ENCODE measurements at regions not wholly inside any gene's neighbourhood (a gene's known extent, or its start where the extent isn't known, plus 50 kb on each side); places are given as distances from the start of the nearest gene placed in this dataset.

DNA sequence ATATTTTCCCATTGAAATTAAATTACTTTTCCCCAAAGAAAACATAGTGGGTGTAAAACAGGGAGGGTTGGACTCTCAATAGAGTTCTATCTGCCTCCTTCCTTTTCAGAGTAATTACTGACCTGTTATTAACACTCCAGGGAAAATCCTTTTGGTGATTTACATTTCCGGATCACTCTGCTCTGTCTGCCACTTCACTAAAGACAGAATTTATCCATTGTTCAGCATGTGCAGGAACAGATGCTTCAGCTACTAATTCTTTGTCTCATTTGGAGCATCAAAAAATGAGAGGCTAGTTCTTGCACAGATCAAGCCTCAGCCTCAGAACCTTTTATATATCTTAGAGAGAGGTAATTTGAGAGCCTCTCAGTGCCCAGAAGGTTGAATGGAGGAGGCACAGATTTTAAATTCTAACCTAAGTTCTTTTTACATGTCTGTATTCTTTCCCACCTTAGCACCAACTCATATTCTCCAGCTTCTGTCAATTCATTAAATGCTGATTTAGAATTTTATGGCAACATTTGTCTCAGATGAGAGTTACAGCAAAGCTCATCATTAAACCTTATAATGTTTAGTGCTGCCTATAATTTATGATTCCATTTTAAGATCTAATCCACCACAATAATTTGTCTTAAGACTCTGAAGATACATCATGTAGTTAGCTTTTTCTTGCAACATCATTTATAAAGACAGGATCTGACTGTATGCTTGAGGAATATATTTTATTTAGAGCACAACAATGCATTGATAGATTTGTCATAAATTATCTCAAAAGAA is 1494.4 kb downstream of the STIM2 start:
- no peak for DNase-seq

DNA sequence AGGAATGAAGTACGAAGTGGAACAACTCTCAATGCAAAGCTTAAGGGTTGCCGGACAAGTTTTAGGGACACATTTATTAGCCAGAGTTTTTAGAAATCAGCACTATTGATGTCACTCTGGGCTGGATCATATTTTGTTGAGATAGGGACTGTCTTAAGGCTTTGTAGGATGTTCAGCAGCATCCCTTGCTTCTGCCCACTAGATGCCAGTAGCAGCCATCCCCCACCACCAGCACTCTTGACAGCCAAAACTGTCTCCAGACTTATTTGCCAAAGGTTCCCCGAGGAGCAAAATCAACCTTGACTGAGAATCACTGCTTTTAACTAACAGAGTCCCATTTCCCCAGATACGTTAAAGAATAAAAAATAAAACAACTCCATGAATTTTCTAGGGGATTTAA is 1497.3 kb downstream of the STIM2 start:
- no peak for DNase-seq

DNA sequence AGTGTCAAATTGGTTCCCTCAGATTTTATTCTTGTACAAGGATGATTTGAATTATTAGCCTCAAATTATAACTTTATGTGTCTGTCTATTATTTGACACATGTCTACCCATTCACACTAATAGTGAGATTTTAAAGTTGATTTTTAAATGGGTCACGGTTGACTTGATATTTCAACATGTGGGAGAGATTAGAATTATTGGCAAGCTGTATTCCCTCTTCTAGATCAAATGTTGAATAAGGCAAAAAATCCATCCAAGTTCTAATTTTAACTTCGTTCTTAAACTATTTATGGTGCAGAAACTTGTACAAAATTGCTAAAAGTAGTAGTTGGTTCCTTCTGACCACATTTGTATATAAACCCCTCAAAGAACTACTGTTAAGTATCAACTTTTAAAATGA is 1498.0 kb downstream of the STIM2 start:
- no peak for DNase-seq

DNA sequence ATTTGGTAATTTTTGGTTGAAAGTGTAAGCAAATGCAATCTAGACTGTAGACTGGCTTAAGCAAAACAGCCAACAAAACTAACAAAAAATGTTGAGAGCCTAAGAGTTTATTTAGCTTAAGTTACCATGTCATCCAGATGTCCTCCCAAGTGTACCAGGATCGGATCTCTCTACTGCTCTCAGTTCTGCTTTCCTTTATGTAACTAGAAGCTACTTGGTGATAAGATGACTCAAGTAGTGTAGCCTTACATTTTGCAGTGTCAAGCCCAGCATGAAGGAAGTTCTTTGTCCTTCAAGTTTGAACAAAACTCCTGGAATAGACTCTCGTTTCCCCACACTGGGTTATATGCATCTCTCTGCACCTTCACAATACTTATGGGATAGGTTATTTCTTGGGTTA is 1500.0 kb downstream of the STIM2 start:
- DNase-seq = no peak

DNA sequence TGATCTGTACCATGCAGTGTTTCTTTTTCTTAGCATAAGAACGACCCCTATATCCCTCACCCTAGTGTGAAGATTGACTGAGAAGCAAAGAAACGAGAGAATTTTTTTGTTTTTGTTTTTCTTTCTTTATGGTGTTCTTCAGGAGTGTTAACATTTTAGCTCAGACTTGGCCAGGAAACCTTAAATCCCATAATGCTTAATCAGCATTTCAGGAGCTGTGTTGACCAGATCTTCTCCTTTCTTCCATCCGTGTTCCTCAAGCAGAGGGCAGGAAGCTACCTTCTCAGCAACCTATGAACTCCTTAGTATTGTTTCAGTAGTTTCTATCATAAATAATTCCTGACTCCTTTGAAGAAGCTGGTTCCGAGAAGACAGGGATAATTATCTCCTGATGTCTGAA is 1501.5 kb downstream of the STIM2 start:
- no peak for DNase-seq

DNA sequence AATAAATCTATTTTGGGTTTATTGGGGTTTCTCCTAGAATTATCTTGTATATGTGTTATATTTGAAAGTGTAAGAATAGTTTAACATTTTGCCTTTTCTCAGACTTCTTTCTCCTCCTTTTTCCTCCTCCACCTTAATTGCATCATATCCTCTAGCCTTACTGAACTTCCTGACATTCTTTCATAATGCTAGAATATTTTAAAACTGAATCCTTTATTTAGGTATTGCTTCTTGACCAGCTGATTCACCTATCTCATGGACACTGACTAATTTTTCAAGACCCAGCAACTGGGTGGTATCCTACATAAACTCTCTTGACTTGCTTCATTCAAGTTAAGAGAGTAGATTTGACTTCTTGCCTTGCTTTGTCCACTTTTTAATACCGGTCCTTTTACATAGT is 1508.9 kb downstream of the STIM2 start:
- no peak for DNase-seq

DNA sequence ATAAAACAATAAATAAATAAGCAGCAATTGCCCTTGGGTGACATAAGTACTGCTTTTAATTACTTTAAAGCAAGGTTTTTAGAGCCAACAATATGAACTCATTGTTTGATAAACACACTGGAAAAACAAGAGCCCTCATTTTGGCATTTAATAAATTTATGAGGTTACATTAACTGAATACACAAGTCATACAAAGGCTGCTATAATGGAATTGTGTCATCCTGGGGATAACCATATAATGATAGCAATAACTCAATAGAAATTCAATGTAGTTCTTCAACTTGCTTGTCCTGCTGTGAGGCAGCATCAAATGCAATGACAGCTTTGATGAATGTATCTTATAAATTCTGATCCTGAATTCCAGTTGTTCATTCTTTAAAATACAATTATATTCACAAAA is 1512.5 kb downstream of the STIM2 start:
- no peak for DNase-seq

DNA sequence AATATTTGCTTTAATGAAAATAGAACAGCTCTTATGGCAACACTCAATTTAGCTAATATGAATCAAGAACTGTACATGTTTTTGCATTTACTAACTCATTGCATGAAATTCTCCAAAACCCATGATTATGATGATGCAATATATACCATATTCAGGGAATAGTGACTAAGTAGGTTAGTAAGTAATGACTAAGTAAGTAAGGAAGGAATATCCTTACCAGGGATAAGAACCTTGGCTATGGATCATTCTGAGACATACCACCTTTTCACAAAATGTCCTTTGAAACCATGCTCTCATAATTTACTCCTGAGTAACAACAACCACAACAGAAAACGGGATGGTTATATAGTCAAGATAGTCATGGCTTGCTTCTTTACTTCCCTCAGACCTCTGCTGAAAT is 1513.0 kb downstream of the STIM2 start:
- no peak for DNase-seq

DNA sequence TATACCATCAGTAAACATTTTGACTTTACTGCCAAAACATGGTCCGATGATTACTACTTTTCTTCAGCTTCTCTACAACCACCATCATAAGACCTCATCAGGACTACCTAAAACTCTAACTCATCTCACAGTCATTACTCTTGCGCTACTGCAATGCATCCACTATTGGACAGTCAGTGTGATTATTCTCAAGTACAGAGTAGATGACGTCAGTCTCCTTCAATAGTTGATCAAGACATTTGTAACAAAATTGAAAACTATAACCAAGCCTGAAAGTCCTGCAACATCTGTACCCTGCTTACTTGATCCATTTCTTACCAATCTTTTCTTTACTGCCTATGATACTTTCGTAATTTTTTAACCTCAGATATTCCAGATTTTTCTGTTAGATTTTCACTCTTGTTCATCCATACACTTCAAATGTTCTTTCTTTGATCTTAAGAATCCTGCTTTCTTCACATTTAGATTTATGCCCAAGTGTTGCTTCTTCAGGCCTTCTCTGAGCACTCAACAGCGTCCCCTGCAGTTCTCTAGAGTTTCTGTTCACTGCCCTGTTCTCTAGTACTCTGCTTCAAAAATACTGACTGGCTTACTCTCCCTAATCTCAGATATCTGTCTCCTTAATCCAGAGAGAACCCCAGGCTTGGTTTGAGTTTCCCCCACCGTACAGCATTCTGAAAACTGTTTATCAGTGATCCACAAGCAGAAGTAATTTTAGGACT is 1517.6 kb downstream of the STIM2 start:
- DNase-seq = no peak

DNA sequence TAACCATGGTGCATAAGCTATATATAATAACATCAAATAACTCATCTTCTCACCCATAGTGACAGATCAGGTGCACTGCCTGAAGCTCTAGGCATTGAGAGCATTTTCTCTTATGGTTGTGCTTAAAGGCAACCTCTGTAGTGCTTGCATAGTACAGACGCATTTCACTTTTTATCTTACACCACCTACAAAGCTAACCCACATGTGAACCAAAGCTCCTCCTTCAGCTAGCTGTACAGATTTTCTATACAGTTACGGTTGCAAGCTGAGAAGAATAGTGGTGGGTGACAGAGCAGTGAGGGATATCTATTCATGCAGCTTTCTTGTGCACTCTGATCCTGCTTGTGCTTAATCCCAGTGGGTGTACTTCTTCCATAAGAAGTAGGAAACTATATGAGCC is 1525.2 kb downstream of the STIM2 start:
- DNase-seq = no peak

DNA sequence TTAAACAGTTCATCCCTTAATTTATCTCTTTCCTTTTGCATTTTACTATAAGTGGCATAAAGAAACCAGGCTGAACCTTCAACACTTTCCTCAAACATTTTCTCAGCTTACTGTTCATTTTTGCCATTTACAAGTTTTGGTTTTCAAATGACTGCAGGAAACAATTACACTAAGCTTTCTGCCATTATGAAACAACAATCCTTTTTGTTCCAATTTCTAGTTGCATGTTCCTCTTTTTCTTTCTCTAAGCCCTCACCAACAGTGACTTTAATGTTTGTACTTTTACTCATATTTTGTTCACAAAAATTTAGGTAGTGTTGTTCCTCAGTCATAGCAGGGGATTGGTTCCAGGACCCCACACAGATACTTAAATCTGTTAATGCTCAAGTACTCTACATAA is 1526.1 kb downstream of the STIM2 start:
- DNase-seq = no peak

DNA sequence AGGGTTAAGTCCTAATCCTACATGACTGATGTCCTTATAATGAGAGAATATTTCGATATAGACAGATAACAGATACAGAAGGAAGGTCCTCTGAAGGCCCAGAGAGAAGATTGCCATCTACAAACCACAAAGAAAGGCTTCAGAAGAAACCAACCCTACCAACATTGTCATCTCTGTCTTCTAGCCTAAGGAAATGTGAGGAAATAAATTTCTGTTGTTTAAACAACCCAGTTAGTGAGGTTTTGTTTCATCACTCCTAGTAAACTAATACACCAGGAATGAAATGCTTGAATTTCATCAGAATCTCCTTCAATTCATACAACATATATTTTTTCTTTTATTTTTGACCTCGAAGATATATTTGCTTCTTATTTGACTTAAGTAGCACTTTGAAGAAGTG is 1527.8 kb downstream of the STIM2 start:
- no peak for DNase-seq

DNA sequence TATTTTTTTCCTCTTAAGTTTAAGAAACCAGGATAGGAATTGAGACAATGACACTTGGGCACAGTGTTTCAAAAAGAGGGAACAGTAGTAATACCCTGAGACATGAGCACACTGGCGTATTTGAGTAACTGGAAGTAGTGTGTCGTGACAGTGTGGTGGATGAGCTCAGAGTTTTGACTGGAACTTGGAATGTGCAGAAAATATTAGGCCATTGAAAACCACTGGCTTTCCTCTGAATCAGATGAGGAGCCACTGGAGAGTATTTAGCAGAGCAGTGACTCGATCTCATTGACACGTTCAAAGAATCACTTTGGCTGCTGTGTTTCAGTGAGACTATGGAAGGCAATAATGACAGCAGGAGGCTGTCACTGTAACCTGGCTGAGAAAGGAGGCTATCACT is 1531.2 kb downstream of the STIM2 start:
- no peak for DNase-seq

DNA sequence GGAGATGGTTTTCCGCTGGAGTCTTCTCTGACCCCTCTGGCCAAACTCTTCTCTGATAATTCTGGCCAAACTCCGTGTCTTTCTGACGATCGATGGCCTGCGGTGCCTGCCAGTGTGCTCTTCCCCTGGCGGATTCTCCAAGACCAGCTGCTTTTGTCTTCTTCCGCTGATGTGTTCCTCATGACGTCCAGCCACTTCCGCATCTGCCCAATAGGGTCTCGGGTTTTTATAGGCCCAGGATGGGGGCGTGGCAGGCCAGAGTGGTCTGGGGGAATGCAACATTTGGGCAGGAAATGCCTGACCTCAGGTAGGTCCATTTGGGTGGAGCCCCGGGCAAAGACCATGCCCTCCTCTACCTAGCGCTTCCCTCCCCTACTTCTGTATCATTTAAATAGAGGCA is 1542.1 kb downstream of the STIM2 start:
- DNase-seq = no peak

DNA sequence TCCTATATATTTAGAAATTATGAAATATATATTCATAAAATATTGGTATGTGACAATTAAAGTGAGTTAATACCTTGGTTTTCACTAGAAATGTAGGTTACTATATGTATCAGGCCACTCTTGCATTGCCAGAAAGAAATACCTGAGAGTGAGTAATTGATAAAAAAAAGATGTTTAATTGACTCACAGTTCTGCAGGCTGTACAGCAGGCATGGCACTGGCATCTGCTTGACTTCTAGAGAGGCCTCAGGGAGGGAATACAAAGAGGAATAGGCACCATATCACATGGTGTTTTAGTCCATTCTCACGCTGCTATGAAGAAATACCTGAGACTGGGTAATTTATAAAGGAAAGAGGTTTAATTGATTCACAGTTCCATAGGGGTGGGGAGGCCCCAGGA is 1560.6 kb downstream of the STIM2 start:
- DNase-seq = no peak

DNA sequence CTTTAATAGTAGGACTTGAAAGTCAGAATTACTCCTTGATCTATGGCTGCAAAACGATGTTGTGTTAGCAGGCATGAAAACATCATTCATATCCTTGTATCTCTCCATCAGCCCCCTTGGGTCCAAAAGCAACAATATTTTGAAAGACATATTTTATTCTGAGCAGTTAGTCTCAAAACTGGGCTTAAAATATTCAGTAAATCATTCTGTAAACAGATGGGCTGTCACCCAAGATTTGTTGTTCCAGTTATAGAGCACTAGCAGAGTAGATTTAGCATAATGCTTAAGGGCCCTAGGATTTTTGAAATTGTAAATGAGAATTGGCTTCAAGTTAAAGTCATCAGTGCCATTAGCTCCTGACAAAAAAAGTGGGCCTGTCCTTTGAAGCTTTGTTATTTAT is 1565.6 kb downstream of the STIM2 start:
- DNase-seq = no peak

DNA sequence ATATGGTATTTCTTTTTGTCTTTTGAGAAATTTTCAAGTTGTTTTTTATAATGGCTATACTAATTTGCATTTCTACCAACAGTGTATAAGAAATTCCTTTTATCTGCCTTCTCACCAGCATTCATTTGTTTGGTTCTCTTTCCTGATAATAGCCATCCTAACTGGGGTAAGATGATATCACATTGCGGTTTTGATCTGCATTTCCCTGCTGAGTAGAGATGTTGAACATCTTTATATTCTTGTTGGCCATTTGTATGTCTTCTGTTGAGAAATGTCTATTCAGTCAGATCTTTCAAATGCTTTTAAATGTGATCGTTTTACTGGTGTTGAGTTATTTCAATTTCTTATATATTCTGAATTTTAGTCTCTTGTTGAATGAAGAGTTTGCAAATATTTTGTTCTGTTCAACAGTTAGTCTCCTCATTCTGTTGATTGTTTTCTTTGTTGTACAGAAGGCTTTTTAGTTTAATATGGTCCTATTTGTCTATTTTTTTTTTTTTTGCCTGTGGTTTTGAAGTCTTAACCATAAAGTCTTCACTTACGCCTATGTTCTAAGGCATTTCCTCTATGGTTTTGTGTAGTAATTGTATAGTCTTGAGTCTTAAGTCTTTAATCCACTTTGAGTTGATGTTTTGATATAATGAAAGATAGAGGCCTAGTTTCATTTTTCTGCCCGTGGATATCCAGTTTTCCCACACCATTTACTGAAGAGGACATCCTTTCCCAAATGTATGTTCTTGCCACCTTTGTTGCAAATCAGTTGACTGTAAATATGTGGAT is 1566.9 kb downstream of the STIM2 start:
- DNase-seq = no peak

DNA sequence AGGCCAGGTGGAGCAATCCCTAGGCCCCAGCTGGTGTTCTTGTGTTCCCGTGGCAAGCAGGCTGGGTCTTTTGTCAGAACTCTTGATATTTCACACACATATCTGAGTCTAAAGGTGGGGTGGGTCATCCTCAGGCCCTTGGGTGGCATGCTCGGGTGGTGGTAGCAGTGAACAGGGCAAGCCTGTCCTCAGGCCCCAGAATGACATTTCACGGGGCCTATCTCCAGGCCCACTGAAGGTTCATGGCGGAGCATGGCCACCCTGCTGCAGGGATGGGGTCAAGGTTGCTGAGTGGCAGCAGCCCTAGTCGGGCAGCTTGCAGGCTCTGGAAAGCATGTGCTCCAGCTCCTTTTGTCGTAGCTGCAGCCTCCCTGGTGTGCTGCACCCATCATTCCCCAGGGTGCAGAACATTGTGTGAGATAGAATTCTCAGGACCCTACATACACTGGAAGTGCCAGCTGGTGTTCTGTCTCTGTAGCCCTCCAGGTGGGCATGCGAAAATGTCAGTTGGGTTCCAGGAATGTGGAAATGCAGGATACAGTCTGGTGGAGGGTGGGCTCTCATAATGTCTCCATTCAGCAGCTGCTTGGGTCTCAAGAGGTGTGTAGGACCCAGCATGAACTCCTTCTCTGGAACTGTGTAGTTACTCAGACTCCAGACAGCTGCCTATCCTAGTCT is 1571.8 kb downstream of the STIM2 start:
- no peak for DNase-seq

DNA sequence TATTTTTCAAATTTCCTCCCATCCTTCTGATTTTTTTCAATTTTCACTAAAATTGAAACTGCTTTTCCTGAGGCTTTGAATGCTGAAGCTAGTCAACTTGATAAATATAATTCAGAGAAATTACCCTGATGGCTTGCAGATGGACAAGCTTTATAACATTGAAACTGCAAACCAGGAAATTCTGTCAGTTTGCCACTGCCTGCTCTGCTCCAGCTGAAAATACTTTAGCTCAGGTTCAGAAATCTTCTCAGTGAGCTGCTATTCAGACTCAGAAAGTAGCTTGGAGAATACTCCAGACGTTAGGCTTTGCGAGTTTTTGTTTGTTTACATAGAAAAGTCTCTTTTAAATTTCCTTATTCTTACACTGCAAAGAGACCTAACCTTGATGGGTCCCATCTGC is 1574.7 kb downstream of the STIM2 start:
- no peak for DNase-seq

DNA sequence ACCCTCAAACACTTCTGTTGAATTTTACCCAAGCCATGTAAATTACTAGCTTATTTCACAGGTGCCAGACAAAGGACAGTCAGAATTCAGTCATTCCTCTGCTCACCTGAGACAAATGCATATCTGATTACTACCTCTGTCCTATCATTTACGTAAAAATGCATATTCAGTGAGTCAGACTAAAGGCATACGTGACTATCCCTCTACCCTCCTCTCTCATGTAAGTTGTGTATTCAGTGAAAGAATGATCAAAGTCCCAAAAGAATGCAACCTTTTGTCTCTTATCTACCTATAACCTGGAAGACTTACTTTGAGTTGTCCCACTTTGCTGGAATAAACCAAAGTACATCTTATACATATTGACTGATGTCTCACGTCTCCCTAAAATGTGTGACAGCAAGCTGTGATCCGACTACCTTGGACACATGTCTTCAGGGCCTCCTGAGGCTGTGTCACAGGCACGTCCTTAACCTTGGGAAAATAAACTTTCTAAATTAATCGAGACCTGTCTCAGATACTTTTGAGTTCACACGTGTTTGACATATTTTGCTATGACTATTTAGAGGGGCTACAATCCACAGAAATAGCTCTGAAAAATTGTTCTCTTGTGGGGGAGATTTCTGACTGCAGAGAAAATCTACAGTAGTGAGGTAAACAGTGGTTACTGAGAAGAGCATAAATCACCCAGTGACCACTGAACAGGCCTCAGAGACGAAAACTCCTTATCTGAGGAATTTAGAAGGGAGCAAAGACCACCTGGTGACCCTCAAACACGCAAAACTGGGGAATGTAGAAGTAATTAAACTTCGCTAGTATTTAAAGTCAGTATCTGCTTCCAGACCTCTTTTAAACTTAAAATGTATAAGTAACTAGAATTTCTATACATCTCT is 1575.8 kb downstream of the STIM2 start:
- DNase-seq = no peak

DNA sequence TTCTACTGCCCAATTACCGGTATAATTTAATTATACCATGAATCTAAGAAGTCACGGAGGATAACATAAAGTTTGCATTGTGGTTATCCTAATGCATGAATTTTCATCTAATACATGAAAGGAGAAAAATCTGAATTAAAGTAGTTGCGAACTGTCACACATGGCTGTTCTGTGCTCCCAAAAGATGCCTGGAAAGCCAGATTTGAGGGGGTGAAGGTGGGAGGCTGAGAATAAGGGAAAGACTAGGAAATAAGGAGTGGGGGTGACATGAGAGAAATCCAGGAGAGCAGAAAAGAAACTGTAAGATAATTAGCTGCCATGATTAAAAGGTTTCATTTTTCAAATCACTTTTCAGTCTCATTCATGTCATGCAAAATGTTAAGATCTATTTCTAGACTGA is 1582.7 kb downstream of the STIM2 start:
- DNase-seq = no peak

DNA sequence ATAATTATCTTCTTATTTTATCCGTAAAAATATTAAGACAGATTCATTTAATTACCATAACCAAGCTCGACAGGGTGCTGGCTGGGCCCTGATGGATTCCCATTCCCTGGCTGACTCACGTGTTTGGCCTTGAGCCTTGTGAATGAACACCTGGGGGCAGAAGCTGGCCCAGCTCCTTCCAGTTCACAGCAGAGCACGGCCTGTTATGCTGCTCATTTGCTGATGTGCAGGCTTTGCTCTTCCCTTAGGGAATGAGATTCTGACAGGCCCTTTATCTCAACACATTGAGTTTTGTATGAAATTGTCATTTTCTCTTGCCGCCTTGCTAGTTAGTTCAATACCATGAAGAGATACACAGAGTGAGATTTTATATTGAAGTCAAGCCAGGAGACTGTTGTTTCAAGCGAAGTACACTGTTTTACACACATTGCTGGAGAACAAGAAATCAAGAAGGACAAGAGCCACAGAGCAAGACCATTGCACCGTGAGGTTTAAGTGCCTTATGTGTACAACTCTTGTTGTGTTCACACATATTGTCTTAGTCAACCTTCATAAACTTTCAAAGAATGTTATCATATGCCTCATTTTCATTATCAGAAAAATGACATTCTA is 1583.3 kb downstream of the STIM2 start:
- no peak for DNase-seq
